ENCODE measurements at regions not wholly inside any gene's neighbourhood (a gene's known extent, or its start where the extent isn't known, plus 50 kb on each side); places are given as distances from the start of the nearest gene placed in this dataset.
"Not testable (repeated sequence)": the region's sequence is repeated elsewhere in the genome, so short reads cannot be mapped to it uniquely, and the experiment has no call there.

DNA sequence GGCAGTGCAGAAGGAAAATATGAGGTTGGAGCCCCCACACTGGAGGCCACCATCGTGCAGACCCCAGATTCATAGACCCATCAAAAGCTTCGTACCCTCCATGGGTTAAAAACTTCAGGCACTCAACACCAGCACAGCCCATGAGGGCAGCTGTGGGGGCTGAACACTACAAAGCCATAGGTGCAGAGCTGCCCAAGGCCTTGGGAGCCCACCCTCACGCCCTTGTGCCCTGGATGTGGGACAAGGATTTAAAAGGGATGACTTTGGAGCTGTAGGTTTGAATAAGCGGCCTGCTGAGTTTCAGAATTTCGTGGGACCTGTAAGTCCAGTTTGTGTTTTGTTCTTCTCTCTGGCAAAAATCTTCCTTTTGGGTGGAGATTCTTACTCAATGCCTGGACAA, 747.6 kb downstream of the SPATA31A6 start:
- DNase-seq: not testable (repeated sequence)

GRCh38 chr9:42937583-42938235, 754.2 kb downstream of the SPATA31A6 start:
- not testable (repeated sequence) for DNase-seq

DNA sequence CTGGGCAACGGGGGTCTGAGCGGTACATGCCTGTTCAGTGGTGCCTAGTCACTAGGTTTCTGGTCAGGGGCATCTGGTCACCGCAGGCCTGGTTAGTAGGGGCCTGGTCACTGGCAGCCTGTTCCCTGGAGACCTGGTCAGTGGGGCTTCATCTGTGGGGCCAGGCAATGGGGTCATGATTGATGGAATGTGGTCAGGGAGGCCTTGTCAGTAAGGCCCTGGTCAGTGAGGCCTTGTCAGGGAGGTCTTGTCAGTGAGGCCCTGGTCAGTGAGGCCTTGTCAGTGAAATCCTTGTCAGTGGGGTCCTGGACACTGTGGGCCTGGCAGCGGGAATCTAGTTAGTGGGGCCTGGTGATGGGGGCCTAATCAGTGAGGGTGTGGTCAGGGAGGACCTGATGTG, 763.6 kb downstream of the SPATA31A6 start:
- not testable (repeated sequence) for DNase-seq

DNA sequence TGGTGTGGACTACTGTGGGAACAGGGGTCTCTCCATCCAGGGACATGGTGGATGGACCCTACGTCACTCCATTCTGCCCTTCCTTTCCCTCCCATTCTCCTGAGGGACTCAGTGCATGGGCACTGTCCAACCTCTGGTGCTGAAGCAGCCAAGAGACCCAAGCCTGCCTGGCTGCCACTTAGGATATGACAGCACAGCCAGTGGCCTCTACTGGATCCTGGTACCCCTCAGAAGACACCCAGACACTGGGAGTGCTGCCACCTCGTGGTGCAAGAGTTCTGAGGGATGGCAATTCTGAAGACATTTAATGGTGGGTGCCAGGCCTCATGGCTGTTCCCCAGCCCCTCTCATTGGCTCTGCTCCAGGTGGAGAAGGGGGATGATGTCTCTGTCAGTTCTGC, 767.8 kb downstream of the SPATA31A6 start:
- peak; percentile 84 for DNase-seq

- DNase-seq: peak; percentile 67
These were observed 781.7 kb downstream of the SPATA31A6 start for GRCh38 chr9:42965155-42965554.

DNA sequence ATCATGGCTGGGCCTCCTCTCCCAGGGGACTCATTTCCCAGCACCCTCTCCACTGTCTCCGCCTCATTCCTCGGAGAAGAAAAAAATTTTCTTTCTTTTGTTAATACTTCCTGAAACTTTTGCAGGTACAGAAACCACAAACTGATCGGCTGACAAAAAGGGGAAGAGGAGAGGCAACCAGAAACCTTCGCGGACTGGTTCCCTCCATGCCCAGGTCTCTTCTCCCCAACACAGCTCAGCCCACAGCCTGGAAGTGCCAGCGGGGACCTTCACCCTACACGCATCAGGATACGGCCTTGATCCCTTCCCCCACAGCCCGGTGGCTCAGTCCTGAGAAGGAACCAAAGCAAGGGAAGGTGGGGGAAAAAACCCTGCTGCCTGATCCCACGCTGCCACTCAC, 788.4 kb downstream of the SPATA31A6 start:
- not testable (repeated sequence) for DNase-seq

DNA sequence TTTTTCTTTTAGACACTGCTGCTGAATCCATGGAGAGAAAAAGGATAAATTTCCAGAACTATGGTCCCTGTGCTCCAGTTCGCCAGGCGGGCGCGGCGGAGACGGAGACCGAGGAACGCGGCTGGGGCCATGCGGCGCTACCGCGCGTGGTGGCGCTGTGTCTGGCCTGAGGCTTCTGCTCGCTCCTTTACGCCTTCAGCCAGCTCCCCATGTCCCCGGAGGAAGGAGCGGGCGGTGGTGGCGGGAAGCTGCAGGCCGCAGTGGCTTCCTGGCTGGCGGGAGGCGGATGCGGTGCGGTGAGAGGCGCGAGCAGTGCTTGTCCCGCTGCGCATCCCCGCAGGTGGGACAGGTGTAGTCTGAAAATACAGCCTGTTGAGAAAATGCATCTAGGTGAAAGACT, 791.3 kb downstream of the SPATA31A6 start:
- peak; percentile 83 for DNase-seq

- not testable (repeated sequence) for DNase-seq
These were observed 801.3 kb downstream of the SPATA31A6 start for GRCh38 chr9:42984761-42985160.
